NCI-H1105 (cell line): ENCODE measurements at regions not wholly inside any gene's neighbourhood (a gene's known extent, or its start where the extent isn't known, plus 50 kb on each side); places are given as distances from the start of the nearest gene placed in this dataset.

Experiments used
- DNase-seq: peaks from one replicate; lab custom pipeline; 2025; lab: John Stamatoyannopoulos, UW

GRCh38 chr15:70264014-70264582 lies 166.4 kb upstream of the TLE3 start:
- peak; percentile 97 for DNase-seq

GRCh38 chr15:70262591-70263274 lies 165.0 kb upstream of the TLE3 start:
- peak; percentile 53 for DNase-seq

GRCh38 chr15:70262171-70262570 lies 164.5 kb upstream of the TLE3 start:
- DNase-seq = peak; percentile 82

DNA sequence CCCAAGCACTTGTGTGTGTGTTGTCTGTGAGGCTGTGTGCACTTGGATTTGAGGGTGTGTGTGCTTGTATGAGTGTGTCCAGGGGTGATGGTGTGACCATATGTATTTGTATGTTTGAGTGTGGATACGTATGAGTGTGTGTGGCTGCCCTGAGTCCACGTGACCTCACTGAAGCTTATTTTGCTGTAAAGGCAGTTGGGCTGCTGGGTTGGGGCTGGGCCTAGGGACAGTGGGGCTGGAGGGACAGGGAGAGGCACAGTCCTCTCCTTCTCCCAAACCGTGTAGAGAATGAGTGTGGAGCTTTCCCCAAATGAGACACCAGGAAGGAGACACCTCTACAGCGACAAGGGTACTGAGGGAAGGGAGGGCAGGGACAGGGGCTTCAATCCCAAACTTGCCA lies 163.4 kb upstream of the TLE3 start:
- no peak for DNase-seq

GRCh38 chr15:70260580-70260979 lies 162.9 kb upstream of the TLE3 start:
- no peak for DNase-seq

- DNase-seq = no peak
Measured at GRCh38 chr15:70259640-70260508, 162.2 kb upstream of the TLE3 start.

DNA sequence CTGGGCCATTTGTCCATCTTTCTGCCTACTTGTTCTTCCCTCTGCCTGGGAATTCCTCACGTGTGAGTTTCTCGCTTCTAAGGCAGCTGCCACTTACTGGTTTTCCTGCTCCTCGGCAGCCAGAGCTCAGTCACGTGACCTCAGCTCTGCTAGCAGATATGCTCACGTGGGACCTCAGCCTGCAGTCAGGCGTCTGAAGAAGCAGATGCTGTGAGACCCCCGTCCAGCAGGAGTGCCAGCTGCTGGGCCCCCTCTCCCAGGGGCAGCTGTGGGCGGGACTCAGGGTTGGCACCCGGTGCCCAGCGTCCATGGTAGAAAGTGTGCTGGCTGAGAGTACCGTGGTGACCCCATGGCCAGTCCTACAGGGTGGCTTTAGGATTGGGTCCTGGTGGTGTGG lies 161.3 kb upstream of the TLE3 start:
- DNase-seq = no peak

DNA sequence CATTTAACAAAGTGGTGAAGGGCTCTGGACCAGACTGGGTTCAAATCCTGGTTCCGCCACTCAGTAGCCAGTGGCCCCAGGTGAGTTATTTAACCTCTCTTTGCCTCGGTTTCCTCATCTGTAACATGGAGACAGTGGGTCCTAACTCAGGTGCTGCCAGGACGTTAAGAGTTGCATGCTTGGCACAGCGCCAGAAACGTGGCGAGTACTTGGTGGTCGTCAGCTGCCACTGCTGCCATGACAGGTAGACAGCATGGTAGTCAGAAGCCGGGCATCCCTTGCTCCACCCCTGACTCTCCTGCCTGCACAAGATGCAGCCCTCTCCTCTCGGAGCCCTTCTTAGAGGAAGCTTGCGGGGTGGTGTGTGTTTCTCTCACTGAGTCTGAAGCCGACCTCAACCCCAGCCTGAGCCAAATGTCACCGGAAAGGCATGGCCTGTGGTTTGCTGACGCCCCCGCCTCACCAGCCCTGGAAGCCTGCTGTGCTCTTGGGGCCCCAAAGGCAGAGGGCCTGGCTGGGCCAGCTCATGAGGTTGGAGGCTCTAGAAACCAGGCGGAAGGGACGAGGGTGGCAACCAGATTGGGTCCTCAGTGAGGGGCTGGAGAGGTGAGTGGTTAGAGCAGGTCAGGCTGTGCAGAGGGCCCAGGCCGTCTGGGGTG lies 160.8 kb upstream of the TLE3 start:
- DNase-seq = no peak

- no peak for DNase-seq
Measured at GRCh38 chr15:70257573-70258248, 160.0 kb upstream of the TLE3 start.

DNA sequence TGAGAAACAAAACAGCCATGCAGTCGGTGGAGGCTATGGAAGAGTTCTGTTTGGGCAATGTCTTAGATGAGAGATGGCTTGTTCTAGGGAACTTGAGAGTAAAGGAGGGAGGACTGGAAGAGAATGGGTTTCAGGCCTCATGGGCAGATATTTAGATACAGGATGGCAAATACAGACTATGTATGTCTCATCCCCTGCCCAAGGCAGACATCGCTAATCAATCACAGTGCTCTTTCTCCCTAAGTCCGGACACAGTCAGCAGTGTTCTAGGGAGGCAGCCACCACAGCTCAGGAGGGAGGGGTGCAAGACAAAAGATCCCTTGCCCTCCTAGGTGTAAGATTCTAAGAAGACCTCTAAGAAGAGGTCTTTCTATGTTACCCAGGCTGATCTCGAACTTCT lies 159.3 kb upstream of the TLE3 start:
- no peak for DNase-seq

DNA sequence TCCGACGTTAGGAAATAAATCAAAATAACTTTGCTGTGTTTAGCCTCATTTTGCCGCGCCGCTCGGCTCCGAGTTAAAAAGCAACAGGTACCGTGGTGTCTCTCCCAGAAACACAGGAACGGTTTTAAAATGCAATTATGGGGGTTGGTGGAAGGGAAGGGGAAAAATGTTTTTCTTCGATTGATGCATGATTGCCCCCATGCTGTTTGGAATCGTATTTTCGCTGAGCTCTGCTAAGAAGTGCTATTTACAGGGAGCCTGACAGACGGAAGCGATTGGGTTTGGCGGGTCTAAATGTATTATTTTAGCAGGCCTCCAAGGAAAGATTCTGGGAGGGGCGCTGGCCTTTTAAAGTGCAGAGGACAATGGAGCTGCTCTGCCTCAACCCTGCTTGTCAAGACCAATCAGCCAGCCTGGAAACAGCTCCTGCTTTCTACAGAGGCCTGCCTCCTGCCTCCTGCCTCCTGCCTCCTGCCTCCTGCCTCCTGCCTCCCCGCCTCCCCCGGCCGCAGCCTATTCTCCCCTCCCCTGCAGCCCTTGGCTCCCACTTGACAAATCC lies 156.7 kb upstream of the TLE3 start:
- no peak for DNase-seq

GRCh38 chr15:70253461-70254156 lies 155.9 kb upstream of the TLE3 start:
- no peak for DNase-seq

- DNase-seq = no peak
Measured at GRCh38 chr15:70252951-70253320, 155.2 kb upstream of the TLE3 start.

GRCh38 chr15:70252056-70252950 lies 154.6 kb upstream of the TLE3 start:
- DNase-seq = peak; percentile 96

- DNase-seq = no peak
Measured at GRCh38 chr15:70251246-70251990, 153.7 kb upstream of the TLE3 start.

- no peak for DNase-seq
Measured at GRCh38 chr15:70250208-70251201, 152.8 kb upstream of the TLE3 start.

DNA sequence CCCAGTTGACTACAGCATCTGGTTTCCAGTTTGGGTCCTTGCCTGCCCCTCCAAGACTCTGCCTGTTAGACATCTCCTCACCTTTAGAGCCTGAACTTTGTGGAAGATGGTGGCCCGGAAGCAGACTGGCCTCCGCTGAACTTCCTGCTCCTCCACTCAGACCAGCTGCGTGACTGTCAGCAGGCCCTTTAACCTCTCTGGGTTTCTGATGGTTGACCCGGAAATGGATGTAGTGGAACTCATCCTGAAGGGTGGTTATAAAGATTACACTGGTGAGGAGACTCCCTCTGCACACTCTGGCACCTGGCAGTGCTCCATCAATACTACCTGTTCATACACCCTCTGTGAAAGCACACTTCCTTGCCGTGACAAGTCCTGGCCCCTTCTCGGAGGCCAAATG lies 151.9 kb upstream of the TLE3 start:
- DNase-seq = no peak
